Upper lobe of right lung (tissue), 1 donor: ENCODE measurements at regions not wholly inside any gene's neighbourhood (a gene's known extent, or its start where the extent isn't known, plus 50 kb on each side); places are given as distances from the start of the nearest gene placed in this dataset.

Source experiments
- ATAC-seq: fragments of 200-7000 bp; cut with Tn5 transposase; one replicate; pipeline ENCODE4 v1.9.1; 2020; ENCODE audit warnings: mild to moderate bottlenecking, moderate library complexity
- DNase-seq: peaks from one replicate; pipeline ENCODE4 v3.0.0-alpha.2; 2020
- H3K27ac ChIP-seq: fragments of 200-600 bp; one replicate; pipeline ENCODE4 v1.8.0; 2022
- H3K27me3 ChIP-seq: fragments of 200-600 bp; one replicate; pipeline ENCODE4 v1.8.0; 2022; ENCODE audit warnings: mild to moderate bottlenecking
- H3K36me3 ChIP-seq: fragments of 200-600 bp; one replicate; pipeline ENCODE4 v1.8.0; 2022
- H3K4me1 ChIP-seq: fragments of 200-600 bp; one replicate; pipeline ENCODE4 v1.8.0; 2022
- H3K4me3 ChIP-seq: fragments of 200-600 bp; one replicate; pipeline ENCODE4 v1.8.0; 2022; ENCODE audit warnings: mild to moderate bottlenecking
- H3K9me3 ChIP-seq: fragments of 200-600 bp; one replicate; pipeline ENCODE4 v1.8.0; 2022
- CTCF ChIP-seq: fragments of 200-600 bp; IDR thresholded peaks from one replicate; pipeline ENCODE4 v1.8.0; 2022; ENCODE audit warnings: antibody characterized with exemption
- intact Hi-C: fragments of 100-400 bp; cut with DNase I; formaldehyde crosslinking; loops from one replicate; pipeline ENCODE4 v1.11.0; 2022
- donor health status: DM: no; HTN: yes; CAD: no; lungs with severe emphysema.

DNA sequence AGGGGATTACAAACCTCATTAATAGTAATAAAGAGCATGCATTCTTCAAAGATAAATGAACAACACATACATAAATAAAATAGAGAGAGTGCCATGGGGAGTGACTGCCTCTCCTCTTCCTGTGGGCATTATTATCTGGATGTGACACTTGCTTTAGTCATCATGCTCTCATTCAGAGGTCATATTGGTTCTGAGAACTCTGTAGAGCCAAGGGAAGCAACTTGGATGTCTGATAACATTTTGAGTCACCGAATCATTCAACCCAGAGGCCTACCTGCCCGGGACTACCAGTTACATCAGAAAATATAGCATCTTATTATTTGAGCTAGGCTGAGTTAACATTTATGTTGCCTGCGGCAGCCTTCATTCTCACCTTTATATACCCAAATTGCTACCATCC lies 489.5 kb downstream of the STIM2 start:
- intact Hi-C loops, result no loop called here
- ATAC-seq, result no peak
- Histone ChIP-seq H3K27me3 (no peaks in the 10 kb centered on the region), H3K27ac (no peak overlapping the region), H3K4me1 (no peaks in the 10 kb centered on the region), H3K4me3 (no peak overlapping the region), H3K9me3 (no peaks in the 10 kb centered on the region), H3K36me3 (no peaks in the 10 kb centered on the region)
- no peak for DNase-seq
- TF ChIP-seq CTCF, result no peak

GRCh38 chr4:27357283-27357682 lies 496.6 kb downstream of the STIM2 start:
- Histone ChIP-seq H3K9me3 (no peaks in the 10 kb centered on the region), H3K27me3 (no peaks in the 10 kb centered on the region), H3K27ac (no peak overlapping the region), H3K4me3 (no peak overlapping the region), H3K4me1 (no peaks in the 10 kb centered on the region), H3K36me3 (no peaks in the 10 kb centered on the region)
- intact Hi-C loops, result no loop called here
- ATAC-seq (no peak), DNase-seq (no peak)
- peak; percentile 37 for TF ChIP-seq CTCF

DNA sequence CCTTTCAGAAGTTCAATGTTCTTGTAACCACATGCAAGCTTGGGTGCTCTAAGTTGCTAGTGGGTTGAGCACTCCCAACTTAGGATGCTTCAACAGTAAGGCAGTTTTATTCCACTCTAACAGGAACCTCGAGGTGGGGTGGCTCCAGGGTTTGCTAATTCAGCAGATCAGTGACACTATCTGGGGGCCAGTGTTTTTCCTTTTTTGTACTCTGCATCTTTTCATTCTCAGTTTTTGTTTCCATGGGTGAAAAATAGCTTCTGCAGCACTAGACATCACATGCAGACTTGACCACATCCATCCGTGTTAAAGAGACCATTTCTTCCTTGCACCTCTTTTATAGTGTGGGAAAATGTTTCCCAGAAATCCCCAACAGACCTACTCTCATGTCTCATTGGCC lies 497.6 kb downstream of the STIM2 start:
- H3K9me3 ChIP-seq, result no peaks in the 10 kb centered on the region
- H3K27me3 ChIP-seq, result no peaks in the 10 kb centered on the region
- no peaks in the 10 kb centered on the region for H3K36me3 ChIP-seq
- no peak for DNase-seq
- no peak for ATAC-seq
- no peak for TF ChIP-seq CTCF
- no peaks in the 10 kb centered on the region for H3K4me1 ChIP-seq
- no peak overlapping the region for H3K27ac ChIP-seq
- H3K4me3 ChIP-seq, result no peak overlapping the region
- intact Hi-C loops, result no loop called here

- Histone ChIP-seq H3K27me3 (no peaks in the 10 kb centered on the region), H3K4me1 (no peaks in the 10 kb centered on the region), H3K9me3 (no peaks in the 10 kb centered on the region), H3K36me3 (no peaks in the 10 kb centered on the region), H3K4me3 (no peak overlapping the region), H3K27ac (no peak overlapping the region)
- DNase-seq (no peak), ATAC-seq (no peak)
- no peak for TF ChIP-seq CTCF
- intact Hi-C loops, result no loop called here
Observed at GRCh38 chr4:27360131-27360530, 499.5 kb downstream of the STIM2 start.

GRCh38 chr4:27360790-27361267 lies 500.2 kb downstream of the STIM2 start:
- DNase-seq (no peak), ATAC-seq (no peak)
- H3K27ac ChIP-seq, result no peak overlapping the region
- no peaks in the 10 kb centered on the region for H3K9me3 ChIP-seq
- no peak overlapping the region for H3K4me3 ChIP-seq
- intact Hi-C loops, result no loop called here
- no peak for TF ChIP-seq CTCF
- no peaks in the 10 kb centered on the region for H3K36me3 ChIP-seq
- no peaks in the 10 kb centered on the region for H3K27me3 ChIP-seq
- H3K4me1 ChIP-seq, result no peaks in the 10 kb centered on the region

- Histone ChIP-seq H3K4me3 (no peak overlapping the region), H3K4me1 (no peaks in the 10 kb centered on the region), H3K36me3 (no peaks in the 10 kb centered on the region), H3K9me3 (no peaks in the 10 kb centered on the region), H3K27ac (no peak overlapping the region), H3K27me3 (no peaks in the 10 kb centered on the region)
- ATAC-seq (no peak), DNase-seq (no peak)
- intact Hi-C loops, result no loop called here
- no peak for TF ChIP-seq CTCF
Observed at GRCh38 chr4:27364509-27364908, 503.9 kb downstream of the STIM2 start.
